IMR-90 (cell line): ENCODE measurements at regions not wholly inside any gene's neighbourhood (a gene's known extent, or its start where the extent isn't known, plus 50 kb on each side); places are given as distances from the start of the nearest gene placed in this dataset.

Experiments
- ATAC-seq: fragments of 200-7000 bp; cut with Tn5 transposase; 2 replicates; pipeline ENCODE4 v1.9.1; 2020; ENCODE audit warnings: low read depth, mild to moderate bottlenecking, moderate library complexity
- BruUV-seq: library from RNA; stranded (reverse); fragments of 400-500 nt; replicated peaks from 2 replicates; lab custom pipeline; 2021; lab: Mats Ljungman, UMichigan
- CTCF ChIA-PET: fragments of 300-600 bp; formaldehyde crosslinking; extraction: SDS; loops from one replicate; lab custom pipeline; 2021; ENCODE audit warnings: antibody characterized with exemption; lab: Yijun Ruan, JAX
- POLR2A ChIA-PET: fragments of 300-600 bp; sonication (Branson Sonifier 250); formaldehyde crosslinking; loops from one replicate; lab custom pipeline; 2022; ENCODE audit warnings: antibody characterized with exemption; ENCODE audit not compliant: unreplicated experiment; lab: Charles Lee
- DNase-seq: peaks from one replicate; pipeline ENCODE4 v3.0.0; 2013
- H2AFZ ChIP-seq: replicated peaks from 2 replicates; pipeline ENCODE3; 2013; ENCODE audit warnings: low read length, mild to moderate bottlenecking; ENCODE audit not compliant: poor library complexity
- H2AK5ac ChIP-seq: 2 replicates; pipeline ENCODE4 v1.6.1; 2013; ENCODE audit warnings: low read depth, low read length, inconsistent platforms
- H2AK9ac ChIP-seq: replicated peaks from 2 replicates; pipeline ENCODE3; 2013; ENCODE audit warnings: mild to moderate bottlenecking, low read depth, low read length, moderate library complexity; ENCODE audit not compliant: poor library complexity
- H2BK120ac ChIP-seq: 2 replicates; pipeline ENCODE4 v1.6.1; 2013; ENCODE audit warnings: low read depth, low read length, inconsistent platforms
- H2BK15ac ChIP-seq: 3 replicates; pipeline ENCODE4 v1.6.1; 2013; ENCODE audit warnings: low read depth, low read length, inconsistent platforms
- H2BK20ac ChIP-seq: 2 replicates; pipeline ENCODE4 v1.6.1; 2013; ENCODE audit warnings: low read depth, mild to moderate bottlenecking, inconsistent platforms, low read length, moderate library complexity
- H2BK5ac ChIP-seq: 2 replicates; pipeline ENCODE4 v1.6.1; 2013; ENCODE audit warnings: mild to moderate bottlenecking, low read depth, low read length, inconsistent platforms; ENCODE audit not compliant: poor library complexity, severe bottlenecking
- H3K14ac ChIP-seq: replicated peaks from 2 replicates; pipeline ENCODE4 v1.6.1; 2013; ENCODE audit warnings: low read depth, low read length, inconsistent platforms
- H3K18ac ChIP-seq: 2 replicates; pipeline ENCODE4 v1.6.1; 2013; ENCODE audit warnings: low read depth, low read length, control low read depth
- H3K23ac ChIP-seq: 2 replicates; pipeline ENCODE4 v1.6.1; 2013; ENCODE audit warnings: low read depth, low read length, inconsistent platforms
- H3K27ac ChIP-seq: 2 replicates; pipeline ENCODE4 v1.5.1; 2013; ENCODE audit warnings: mild to moderate bottlenecking, control low read depth, low read length; ENCODE audit not compliant: insufficient read depth
- H3K27me3 ChIP-seq: 2 replicates; pipeline ENCODE4 v1.6.1; 2013; ENCODE audit warnings: low read length; ENCODE audit not compliant: control insufficient read depth, insufficient read depth
- H3K36me3 ChIP-seq: 2 replicates; pipeline ENCODE4 v1.6.1; 2013; ENCODE audit warnings: low read length, mixed read lengths; ENCODE audit not compliant: control insufficient read depth, insufficient read depth
- H3K4ac ChIP-seq: 2 replicates; pipeline ENCODE4 v1.6.1; 2013; ENCODE audit warnings: low read depth, low read length, inconsistent platforms
- H3K4me1 ChIP-seq: 2 replicates; pipeline ENCODE4 v1.6.1; 2013; ENCODE audit warnings: low read length, mixed read lengths; ENCODE audit not compliant: control insufficient read depth, insufficient read depth
- H3K4me2 ChIP-seq: 2 replicates; pipeline ENCODE4 v1.6.1; 2013; ENCODE audit warnings: low read depth, mild to moderate bottlenecking, control low read depth, low read length, moderate library complexity
- H3K4me3 ChIP-seq: 2 replicates; pipeline ENCODE4 v1.5.1; 2013; ENCODE audit warnings: low read depth, mild to moderate bottlenecking, control low read depth, low read length, moderate library complexity; ENCODE audit not compliant: insufficient read depth
- H3K56ac ChIP-seq: 2 replicates; pipeline ENCODE4 v1.6.1; 2013; ENCODE audit warnings: low read length, inconsistent platforms; ENCODE audit not compliant: insufficient read depth; ENCODE audit errors: extremely low read depth
- H3K79me1 ChIP-seq, 2 experiments: 2 replicates each; pipeline ENCODE4 v1.6.1; 2013; ENCODE audit warnings: low read length in 2 of 2, inconsistent platforms in 1 of 2, low read depth in 1 of 2
- H3K9ac ChIP-seq: 2 replicates; pipeline ENCODE4 v1.6.1; 2013; ENCODE audit warnings: low read depth, low read length, control low read depth
- H3K9me1 ChIP-seq: 2 replicates; pipeline ENCODE4 v1.6.1; 2013; ENCODE audit warnings: low read length, inconsistent platforms; ENCODE audit not compliant: insufficient read depth
- H3K9me3 ChIP-seq: 2 replicates; pipeline ENCODE4 v1.6.1; 2013; ENCODE audit warnings: low read length; ENCODE audit not compliant: control insufficient read depth, insufficient read depth
- H4K20me1 ChIP-seq: 2 replicates; pipeline ENCODE4 v1.6.1; 2013; ENCODE audit warnings: low read length, inconsistent platforms; ENCODE audit not compliant: insufficient read depth
- H4K5ac ChIP-seq: 2 replicates; pipeline ENCODE4 v1.6.1; 2013; ENCODE audit warnings: mild to moderate bottlenecking, low read depth, low read length, control low read depth
- H4K8ac ChIP-seq, 2 experiments: 2 replicates each; pipeline ENCODE4 v1.6.1; 2013; ENCODE audit warnings: low read depth in 2 of 2, low read length in 2 of 2, control low read depth in 1 of 2, inconsistent platforms in 1 of 2
- H4K91ac ChIP-seq: 2 replicates; pipeline ENCODE4 v1.6.1; 2013; ENCODE audit warnings: low read depth, low read length, inconsistent platforms; ENCODE audit not compliant: insufficient read depth
- FOS ChIP-seq: fragments of 150-350 bp; IDR thresholded peaks from 2 replicates; pipeline ENCODE4 v1.6.1; 2016; ENCODE audit warnings: low read depth, low read length
- NFE2L2 ChIP-seq: fragments of 150-350 bp; IDR thresholded peaks from 2 replicates; pipeline ENCODE4 v1.6.1; 2016; ENCODE audit warnings: low read depth, mild to moderate bottlenecking, low read length
- RFX5 ChIP-seq: IDR thresholded peaks from 2 replicates; pipeline ENCODE4 v1.8.0; 2012; ENCODE audit warnings: low read depth, mild to moderate bottlenecking, low read length, moderate library complexity
- USF2 ChIP-seq: fragments of 150-350 bp; IDR thresholded peaks from 2 replicates; pipeline ENCODE4 v1.6.1; 2017; ENCODE audit warnings: mild to moderate bottlenecking, antibody characterized with exemption, low read length, low read depth
- WGBS, 2 experiments: methylation state at CpG; one replicate each; pipeline versions ENCODE4 v1.1.5 to v1.1.7; 2013; ENCODE audit warnings: missing lambda C conversion rate in 2 of 2; ENCODE audit not compliant: insufficient read length in 1 of 2; ENCODE audit errors: extremely low coverage in 2 of 2; 5-methylcytosine and 5-hydroxymethylcytosine counted together
- dilution Hi-C: fragments of 300-500 bp; cut with HindIII; formaldehyde crosslinking; loops from one replicate; pipeline ENCODE4 v1.14.3; 2018; ENCODE audit warnings: low sequenced_read_pairs; ENCODE audit not compliant: unreplicated experiment
- in situ Hi-C: fragments of 300-500 bp; cut with MboI; formaldehyde crosslinking; loops from 3 replicates; pipeline ENCODE4 v1.14.3; 2019; ENCODE audit warnings: low sequenced_read_pairs, inconsistent platforms, mixed read lengths
- intact Hi-C: fragments of 100-400 bp; cut with micrococcal nuclease; formaldehyde crosslinking; loops from 2 replicates; pipeline ENCODE4 v1.10.0; 2022

GRCh38 chr9:105871540-105871939 lies 177.2 kb downstream of the TMEM38B start:
- Histone ChIP-seq H4K5ac (no peak overlapping the region), H3K9me1 (no peaks in the 10 kb centered on the region), H3K56ac (no peak overlapping the region), H3K27me3 (no peaks in the 10 kb centered on the region), H4K91ac (no peak overlapping the region), H3K9ac (no peak overlapping the region), H3K36me3 (no peaks in the 10 kb centered on the region), H3K4me3 (no peak overlapping the region), H3K27ac (no peak overlapping the region), H4K20me1 (no peaks in the 10 kb centered on the region), H4K8ac (no peak overlapping the region), H3K79me1 (no peaks in the 10 kb centered on the region), H3K18ac (no peak overlapping the region), H3K23ac (no peak overlapping the region), H3K9me3 (no peaks in the 10 kb centered on the region), H2BK20ac (no peak overlapping the region), H3K4ac (no peak overlapping the region), H3K14ac (no peak overlapping the region), H3K4me2 (no peak overlapping the region), H2BK15ac (no peak overlapping the region), H2BK120ac (no peak overlapping the region), H3K4me1 (no peaks in the 10 kb centered on the region), H2AFZ (no peak overlapping the region), H2BK5ac (no peak overlapping the region), H2AK5ac (no peak overlapping the region), H2AK9ac (no peak overlapping the region)
- intact Hi-C loops = no loop called here
- CTCF ChIA-PET = no interaction called here
- WGBS, 2 experiments = no CpG with 5 or more reads among the region's 2 CpGs
- TF ChIP-seq NFE2L2 = no peak
- TF ChIP-seq FOS = no peak
- no peak for TF ChIP-seq RFX5
- no peak for TF ChIP-seq USF2
- dilution Hi-C loops = no loop called here
- ATAC-seq (no peak), DNase-seq (no peak)
- BruUV-seq = no TSS peak
- POLR2A ChIA-PET = no interaction called here
- in situ Hi-C loops = no loop called here
